H9 (cell line): ENCODE measurements at regions not wholly inside any gene's neighbourhood (a gene's known extent, or its start where the extent isn't known, plus 50 kb on each side); places are given as distances from the start of the nearest gene placed in this dataset.

Experiments
- DNase-seq: peaks from one replicate; pipeline ENCODE4 v3.0.0-alpha.2; 2017
- H2AFZ ChIP-seq: one replicate; pipeline ENCODE4 v1.6.1; 2013; ENCODE audit warnings: mild to moderate bottlenecking, low read length, control low read depth, moderate library complexity
- H2AK5ac ChIP-seq: 2 replicates; pipeline ENCODE4 v1.6.1; 2013; ENCODE audit warnings: low read length, control low read depth, mixed read lengths; ENCODE audit not compliant: insufficient read length
- H2BK120ac ChIP-seq: one replicate; pipeline ENCODE4 v1.6.1; 2013; ENCODE audit warnings: low read depth, mild to moderate bottlenecking, low read length, control low read depth, inconsistent platforms; ENCODE audit not compliant: poor library complexity, severe bottlenecking
- H2BK12ac ChIP-seq: 2 replicates; pipeline ENCODE4 v1.6.1; 2013; ENCODE audit warnings: low read length, control low read depth, mixed read lengths, low read depth; ENCODE audit not compliant: insufficient read length
- H2BK15ac ChIP-seq: 2 replicates; pipeline ENCODE4 v1.6.1; 2013; ENCODE audit warnings: low read depth, low read length, control low read depth
- H2BK20ac ChIP-seq: one replicate; pipeline ENCODE4 v1.6.1; 2013; ENCODE audit warnings: low read depth, mild to moderate bottlenecking, low read length, control low read depth, inconsistent platforms; ENCODE audit not compliant: poor library complexity, severe bottlenecking
- H2BK5ac ChIP-seq: 2 replicates; pipeline ENCODE4 v1.6.1; 2013; ENCODE audit warnings: low read length, control low read depth, mixed read lengths; ENCODE audit not compliant: insufficient read length
- H3K14ac ChIP-seq: 2 replicates; pipeline ENCODE4 v1.6.1; 2013; ENCODE audit warnings: low read length, control low read depth; ENCODE audit not compliant: insufficient read depth
- H3K18ac ChIP-seq: 2 replicates; pipeline ENCODE4 v1.6.1; 2013; ENCODE audit warnings: low read depth, mild to moderate bottlenecking, mixed read lengths, low read length, control low read depth; ENCODE audit not compliant: insufficient read length
- H3K23ac ChIP-seq: 2 replicates; pipeline ENCODE4 v1.6.1; 2013; ENCODE audit warnings: low read length, control low read depth, mixed read lengths, low read depth; ENCODE audit not compliant: insufficient read length
- H3K23me2 ChIP-seq: 2 replicates; pipeline ENCODE4 v1.6.1; 2013; ENCODE audit warnings: low read depth, mild to moderate bottlenecking, mixed read lengths, low read length, control low read depth; ENCODE audit not compliant: insufficient read length, poor library complexity, severe bottlenecking
- H3K27ac ChIP-seq: 2 replicates; pipeline ENCODE4 v1.5.1; 2013; ENCODE audit warnings: low read length, control low read depth, mixed read lengths, low read depth; ENCODE audit not compliant: insufficient read length
- H3K27me3 ChIP-seq: 2 replicates; pipeline ENCODE4 v1.6.1; 2013; ENCODE audit warnings: low read length, control low read depth, inconsistent platforms; ENCODE audit not compliant: insufficient read depth
- H3K4ac ChIP-seq: 2 replicates; pipeline ENCODE4 v1.6.1; 2013; ENCODE audit warnings: low read depth, mild to moderate bottlenecking, control low read depth, inconsistent platforms, low read length, moderate library complexity
- H3K4me1 ChIP-seq: 2 replicates; pipeline ENCODE4 v1.6.1; 2013; ENCODE audit warnings: low read length, control low read depth, inconsistent platforms; ENCODE audit not compliant: insufficient read depth
- H3K4me2 ChIP-seq: 2 replicates; pipeline ENCODE4 v1.6.1; 2013; ENCODE audit warnings: low read length, control low read depth, mixed read lengths; ENCODE audit not compliant: insufficient read length, insufficient read depth
- H3K56ac ChIP-seq: 2 replicates; pipeline ENCODE4 v1.6.1; 2013; ENCODE audit warnings: low read depth, mild to moderate bottlenecking, mixed read lengths, low read length, control low read depth; ENCODE audit not compliant: insufficient read length
- H3K79me1 ChIP-seq: 2 replicates; pipeline ENCODE4 v1.6.1; 2013; ENCODE audit warnings: low read depth, mild to moderate bottlenecking, moderate library complexity, low read length, control low read depth, inconsistent platforms; ENCODE audit not compliant: insufficient read depth, poor library complexity, severe bottlenecking
- H3K79me2 ChIP-seq: 2 replicates; pipeline ENCODE4 v1.6.1; 2013; ENCODE audit warnings: low read length, control low read depth, inconsistent platforms; ENCODE audit not compliant: insufficient read depth
- H3K9ac ChIP-seq: 2 replicates; pipeline ENCODE4 v1.6.1; 2013; ENCODE audit warnings: low read length, control low read depth, mixed read lengths; ENCODE audit not compliant: insufficient read length; ENCODE audit errors: extremely low read depth
- H3K9me3 ChIP-seq: one replicate; pipeline ENCODE4 v1.6.1; 2013; ENCODE audit warnings: low read depth, low read length, inconsistent platforms; ENCODE audit not compliant: control insufficient read depth
- H3T11ph ChIP-seq: one replicate; pipeline ENCODE4 v1.6.1; 2013; ENCODE audit warnings: mild to moderate bottlenecking, low read length, control low read depth, inconsistent platforms
- H4K20me1 ChIP-seq: one replicate; pipeline ENCODE4 v1.6.1; 2013; ENCODE audit not compliant: control insufficient read depth, insufficient read length, insufficient read depth
- H4K5ac ChIP-seq: 2 replicates; pipeline ENCODE4 v1.6.1; 2013; ENCODE audit warnings: low read depth, mild to moderate bottlenecking, mixed read lengths, low read length, control low read depth; ENCODE audit not compliant: insufficient read length
- H4K8ac ChIP-seq: replicated peaks from 2 replicates; pipeline ENCODE4 v1.6.1; 2013; ENCODE audit warnings: low read length, control low read depth, mixed read lengths, low read depth; ENCODE audit not compliant: insufficient read length
- H4K91ac ChIP-seq: 2 replicates; pipeline ENCODE4 v1.6.1; 2013; ENCODE audit warnings: low read depth, mild to moderate bottlenecking, moderate library complexity, mixed read lengths, low read length, control low read depth; ENCODE audit not compliant: insufficient read length
- H3K27ac Mint-ChIP-seq, 3 experiments: 2 replicates in 2 of 3; 3 replicates in 1 of 3; pipeline ENCODE4 v1.8.0; 2020 to 2021; ENCODE audit warnings: mixed read lengths in 3 of 3, mild to moderate bottlenecking in 1 of 3, moderate library complexity in 1 of 3
- H3K27me3 Mint-ChIP-seq: 2 replicates; pipeline ENCODE4 v1.8.0; 2021; ENCODE audit warnings: low read depth, mild to moderate bottlenecking, moderate library complexity, mixed read lengths
- H3K36me3 Mint-ChIP-seq, 3 experiments: 2 replicates in 2 of 3; 3 replicates in 1 of 3; pipeline ENCODE4 v1.8.0; 2020 to 2021; ENCODE audit warnings: low read depth in 3 of 3, mixed read lengths in 3 of 3; ENCODE audit not compliant: insufficient read depth in 1 of 3
- H3K4me1 Mint-ChIP-seq, 2 experiments: 2 replicates each; pipeline ENCODE4 v1.8.0; 2020; ENCODE audit warnings: mixed read lengths in 2 of 2
- H3K4me3 Mint-ChIP-seq, 2 experiments: 2 replicates in 1 of 2; 3 replicates in 1 of 2; pipeline ENCODE4 v1.8.0; 2020 to 2021; ENCODE audit warnings: mild to moderate bottlenecking in 2 of 2, mixed read lengths in 2 of 2, moderate library complexity in 1 of 2
- H3K9me3 Mint-ChIP-seq, 2 experiments: 2 replicates in 1 of 2; 3 replicates in 1 of 2; pipeline ENCODE4 v1.8.0; 2020; ENCODE audit warnings: mild to moderate bottlenecking in 2 of 2, mixed read lengths in 2 of 2, moderate library complexity in 1 of 2
- CTCF ChIP-seq: fragments of 200-600 bp; sonication (generic); conservative IDR thresholded peaks from 3 replicates; pipeline ENCODE4 v1.8.0; 2021; ENCODE audit warnings: antibody characterized with exemption, mild to moderate bottlenecking
- WGBS: extraction: QIAGEN DNeasy Blood & Tissue Kit; methylation state at CpG from one replicate; pipeline ENCODE4 v1.1.7; 2013; ENCODE audit warnings: missing lambda C conversion rate, low lambda C conversion rate, mixed read lengths; ENCODE audit not compliant: insufficient read length; ENCODE audit errors: extremely low coverage; 5-methylcytosine and 5-hydroxymethylcytosine counted together

- Histone ChIP-seq H3K4me2 (no peak overlapping the region), H3K79me2 (no peaks in the 10 kb centered on the region), H3K4ac (no peak overlapping the region), H2BK20ac (no peak overlapping the region), H3T11ph (no peak overlapping the region), H3K79me1 (no peaks in the 10 kb centered on the region), H3K9ac (no peak overlapping the region), H2BK12ac (no peak overlapping the region), H2AFZ (no peak overlapping the region), H3K23me2 (no peaks in the 10 kb centered on the region), H2BK15ac (no peak overlapping the region), H3K14ac (no peak overlapping the region), H3K27me3 (no peaks in the 10 kb centered on the region), H3K4me1 (peaks cover 2% of the 10 kb centered on the region; the same call in 1 of the 2 replicates), H4K5ac (no peak overlapping the region), H2BK120ac (no peak overlapping the region), H3K23ac (no peak overlapping the region), H3K56ac (no peak overlapping the region), H3K27ac (no peak overlapping the region), H4K91ac (no peak overlapping the region), H2AK5ac (no peak overlapping the region), H4K8ac (no peak overlapping the region), H3K9me3 (no peaks in the 10 kb centered on the region), H4K20me1 (no peaks in the 10 kb centered on the region), H2BK5ac (no peak overlapping the region), H3K18ac (no peak overlapping the region)
- no CpG with 5 or more reads among the region's 4 CpGs for WGBS
- H3K9me3 Mint-ChIP-seq: no peaks in the 10 kb centered on the region
- no peaks in the 10 kb centered on the region for H3K36me3 Mint-ChIP-seq
- no peak overlapping the region; a peak in 1 of 5 replicates for H3K4me3 Mint-ChIP-seq
- H3K27me3 Mint-ChIP-seq: peaks cover 27% of the 10 kb centered on the region
- TF ChIP-seq CTCF: no peak
- DNase-seq: no peak
- H3K4me1 Mint-ChIP-seq: peaks cover 33 to 34% of the 10 kb centered on the region in 2 experiments
- H3K27ac Mint-ChIP-seq: no peak overlapping the region
These were observed 134.4 kb upstream of the UNC5B start for GRCh38 chr10:71077796-71078453.
